Cardiac septum (tissue), 1 donor: ENCODE measurements at regions not wholly inside any gene's neighbourhood (a gene's known extent, or its start where the extent isn't known, plus 50 kb on each side); places are given as distances from the start of the nearest gene placed in this dataset.
"Not testable (repeated sequence)": the region's sequence is repeated elsewhere in the genome, so short reads cannot be mapped to it uniquely, and the experiment has no call there.

Experiments
- DNase-seq: peaks from one replicate; pipeline ENCODE4 v3.0.0-alpha.2; 2020; ENCODE audit warnings: low spot score
- intact Hi-C: fragments of 100-400 bp; cut with DNase I; formaldehyde crosslinking; loops from one replicate; pipeline ENCODE4 v1.14.0; 2022
- donor health status: DM: no; HTN: no; CAD: no.

DNA sequence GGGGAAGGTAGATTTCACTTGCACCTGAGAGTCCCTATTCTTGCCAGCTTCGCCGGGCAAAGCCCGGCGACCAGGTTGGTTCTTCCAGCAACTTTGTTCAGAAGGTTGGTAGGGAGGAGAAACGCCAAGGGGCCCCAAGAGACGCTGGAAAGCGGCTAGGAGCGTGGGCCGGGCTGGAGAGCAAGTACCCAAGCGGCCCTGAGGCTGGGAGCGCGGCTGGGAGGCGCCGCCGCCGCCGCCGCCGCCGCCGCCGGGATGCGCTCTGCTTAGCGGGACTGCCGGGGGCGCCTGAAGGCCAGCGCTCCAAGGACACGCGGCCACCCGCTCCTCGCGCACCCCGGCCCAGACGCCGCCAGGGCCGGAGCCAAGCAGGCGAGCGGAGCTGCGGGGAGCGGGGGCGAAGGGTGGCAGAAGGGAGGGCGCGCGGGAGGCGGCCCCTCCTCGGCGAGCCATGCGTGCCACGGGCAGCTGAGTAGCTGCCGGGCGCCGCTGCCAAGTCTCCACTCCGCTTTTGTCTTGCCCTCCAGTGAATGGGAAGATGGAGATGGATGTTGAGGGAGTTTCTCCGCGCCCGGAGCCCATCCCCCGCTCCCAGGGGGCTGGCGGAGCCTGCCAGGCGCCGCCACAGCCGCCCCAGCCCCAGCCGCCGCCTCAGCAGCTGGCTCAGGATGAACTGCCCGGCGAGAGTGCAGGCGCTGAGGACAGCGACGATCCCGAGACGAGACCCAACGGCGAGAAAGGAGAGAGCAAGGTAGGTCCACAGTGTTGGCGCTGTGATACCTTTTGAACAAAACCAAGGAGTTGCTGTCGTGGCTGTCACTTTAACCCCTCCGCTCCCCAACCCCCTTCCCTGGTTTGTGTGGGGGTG is 227.4 kb upstream of the AZI2 start:
- intact Hi-C loops = loop anchor here (10.0 kb wide), 2 partner anchors 159 to 489 kb away; no protein-coding TSS in a partner anchor
- no peak for DNase-seq

DNA sequence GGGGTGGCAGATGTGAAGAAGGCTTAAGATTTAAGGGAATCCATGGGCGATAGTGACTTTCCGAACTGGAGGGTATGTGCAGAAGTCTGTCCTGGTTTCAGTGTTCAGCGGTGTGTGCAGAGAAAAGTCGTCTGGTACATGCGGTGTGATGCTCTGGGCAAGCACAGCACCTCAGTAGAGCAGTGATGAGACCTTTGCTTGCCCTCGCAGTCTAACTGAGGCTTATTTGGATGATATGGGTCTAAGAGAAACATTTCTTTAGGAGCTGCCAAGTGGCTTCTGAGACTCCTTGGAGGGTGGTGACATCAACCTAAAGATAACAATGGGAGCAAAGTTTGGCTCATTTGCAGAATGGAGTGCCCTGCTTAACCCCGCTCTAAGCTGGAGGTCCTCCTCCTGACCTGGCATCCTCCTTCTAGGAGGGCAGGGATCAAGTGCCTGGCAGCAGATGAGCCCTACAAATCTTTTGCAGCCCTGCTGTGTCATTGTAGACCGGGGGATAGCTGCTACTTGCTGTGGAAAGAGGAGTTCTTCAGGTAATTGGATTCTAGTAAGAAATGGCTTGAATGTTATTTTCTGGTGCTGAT is 228.1 kb upstream of the AZI2 start:
- no peak for DNase-seq
- intact Hi-C loops = loop anchor here (10.0 kb wide), 2 partner anchors 158 to 488 kb away; no protein-coding TSS in a partner anchor

- no peak for DNase-seq
- intact Hi-C loops = loop anchor here (10.0 kb wide), 2 partner anchors 157 to 487 kb away; no protein-coding TSS in a partner anchor
These were observed 229.4 kb upstream of the AZI2 start for GRCh38 chr3:28577941-28578500.

DNA sequence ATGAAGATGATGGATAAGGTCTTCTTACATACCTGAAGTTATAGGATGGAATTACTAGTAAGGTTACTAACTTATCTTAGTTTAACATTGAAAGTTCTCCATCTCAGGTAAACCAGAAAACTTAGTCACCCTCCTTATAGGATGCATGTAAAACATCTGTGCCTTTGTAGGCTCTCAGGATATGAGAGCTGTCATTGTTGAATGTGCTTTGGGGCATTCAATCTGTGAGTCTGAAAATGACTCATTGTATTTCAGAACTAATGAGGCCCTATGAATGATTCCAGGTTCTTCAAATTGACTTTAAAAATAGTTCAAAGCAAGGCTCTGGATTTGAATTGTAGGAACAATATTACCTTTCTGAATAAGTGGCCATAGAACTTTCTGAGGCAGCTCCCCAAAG is 237.7 kb upstream of the AZI2 start:
- intact Hi-C loops = no loop called here
- DNase-seq = no peak

DNA sequence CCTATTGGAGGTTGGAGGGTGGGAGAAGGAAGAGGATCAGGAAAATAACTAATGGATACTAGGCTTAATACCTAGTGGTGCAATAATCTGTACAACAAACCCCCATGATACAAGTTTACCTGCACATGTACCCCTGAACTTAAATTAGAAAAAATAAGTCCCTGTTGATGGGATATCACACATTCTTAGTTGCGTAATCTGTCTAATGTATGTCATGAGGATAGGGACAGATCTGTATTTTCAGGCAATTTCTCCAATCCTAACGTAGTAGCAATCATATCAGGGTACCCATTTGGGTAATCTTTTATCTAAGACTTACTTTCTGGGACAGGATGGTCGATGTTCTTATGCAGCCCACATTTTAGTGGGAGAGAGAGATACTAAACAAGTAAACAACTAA is 239.1 kb upstream of the AZI2 start:
- intact Hi-C loops = no loop called here
- no peak for DNase-seq

- DNase-seq = no peak
- intact Hi-C loops = no loop called here
These were observed 241.6 kb upstream of the AZI2 start for GRCh38 chr3:28590216-28590615.

- intact Hi-C loops = no loop called here
- no peak for DNase-seq
These were observed 242.2 kb upstream of the AZI2 start for GRCh38 chr3:28590860-28591259.

GRCh38 chr3:28595372-28595771 is 246.7 kb upstream of the AZI2 start:
- intact Hi-C loops = no loop called here
- DNase-seq = no peak

- intact Hi-C loops = no loop called here
- DNase-seq = no peak
These were observed 248.8 kb upstream of the AZI2 start for GRCh38 chr3:28597452-28597851.

- intact Hi-C loops = no loop called here
- DNase-seq = no peak
These were observed 249.5 kb upstream of the AZI2 start for GRCh38 chr3:28598165-28598564.

- intact Hi-C loops = no loop called here
- no peak for DNase-seq
These were observed 252.7 kb upstream of the AZI2 start for GRCh38 chr3:28601291-28601690.

- intact Hi-C loops = no loop called here
- no peak for DNase-seq
These were observed 257.7 kb upstream of the AZI2 start for GRCh38 chr3:28606283-28606682.

DNA sequence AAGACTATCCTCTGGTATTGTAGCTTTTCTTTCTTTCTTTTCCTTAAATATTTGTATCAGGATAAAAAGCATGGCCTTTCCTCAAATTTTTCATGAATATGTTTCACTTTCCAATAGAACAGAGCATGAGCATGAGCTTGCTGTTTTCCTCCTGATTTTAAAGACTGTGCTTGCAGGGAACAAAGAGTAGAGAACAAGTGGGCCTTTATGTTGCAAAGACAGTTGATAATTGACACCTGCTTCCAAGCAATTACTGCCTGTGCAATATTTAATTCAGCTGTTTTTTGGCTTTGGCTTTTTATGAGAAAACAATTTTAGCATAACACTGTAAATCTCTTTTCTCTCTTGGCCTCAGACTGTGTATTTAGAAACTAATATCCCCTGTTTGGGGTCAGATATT is 263.6 kb upstream of the AZI2 start:
- intact Hi-C loops = no loop called here
- no peak for DNase-seq

GRCh38 chr3:28613511-28614106 is 265.0 kb upstream of the AZI2 start:
- intact Hi-C loops = no loop called here
- no peak for DNase-seq

GRCh38 chr3:28615071-28615470 is 266.4 kb upstream of the AZI2 start:
- DNase-seq = no peak
- intact Hi-C loops = no loop called here

DNA sequence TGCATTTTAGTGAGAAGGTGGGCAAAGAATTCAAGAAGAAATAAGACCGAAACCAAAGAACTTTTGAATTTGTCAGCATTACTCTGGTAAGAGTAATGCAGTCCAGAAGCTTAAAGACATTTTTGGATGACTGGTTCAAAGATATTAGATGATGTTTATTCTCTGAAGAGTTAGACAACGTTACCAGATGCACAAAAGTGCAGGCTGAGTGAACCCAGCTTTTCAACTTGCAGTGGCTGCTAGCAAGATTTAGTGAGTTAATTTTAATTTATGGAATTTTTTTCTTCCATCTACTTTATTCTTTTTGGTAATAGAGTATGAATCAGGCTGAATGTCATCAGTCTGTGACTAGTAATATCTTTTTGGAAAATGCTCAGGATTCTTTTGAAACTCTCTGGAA is 267.3 kb upstream of the AZI2 start:
- intact Hi-C loops = no loop called here
- no peak for DNase-seq

DNA sequence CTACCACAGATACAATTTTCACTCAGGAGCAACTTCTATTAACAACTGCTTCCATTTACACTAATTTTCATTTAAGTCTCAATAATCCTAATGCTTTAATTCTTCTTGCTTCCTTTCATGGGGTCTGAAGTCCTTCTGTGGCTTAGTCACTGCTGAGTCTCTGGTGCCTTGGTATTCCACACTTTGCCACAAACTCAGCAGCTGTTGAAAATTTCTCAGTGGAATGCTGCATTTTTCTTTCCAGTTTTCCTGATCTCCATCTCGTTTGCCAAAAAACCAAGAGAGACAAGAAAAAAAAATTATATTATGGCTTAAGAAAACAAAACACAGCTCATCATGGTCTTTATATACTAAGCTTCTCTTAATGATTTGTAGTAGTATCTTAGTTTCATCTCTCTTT is 269.2 kb upstream of the AZI2 start:
- intact Hi-C loops = no loop called here
- DNase-seq = no peak

GRCh38 chr3:28623106-28623505 is 274.5 kb upstream of the AZI2 start:
- intact Hi-C loops = no loop called here
- no peak for DNase-seq

DNA sequence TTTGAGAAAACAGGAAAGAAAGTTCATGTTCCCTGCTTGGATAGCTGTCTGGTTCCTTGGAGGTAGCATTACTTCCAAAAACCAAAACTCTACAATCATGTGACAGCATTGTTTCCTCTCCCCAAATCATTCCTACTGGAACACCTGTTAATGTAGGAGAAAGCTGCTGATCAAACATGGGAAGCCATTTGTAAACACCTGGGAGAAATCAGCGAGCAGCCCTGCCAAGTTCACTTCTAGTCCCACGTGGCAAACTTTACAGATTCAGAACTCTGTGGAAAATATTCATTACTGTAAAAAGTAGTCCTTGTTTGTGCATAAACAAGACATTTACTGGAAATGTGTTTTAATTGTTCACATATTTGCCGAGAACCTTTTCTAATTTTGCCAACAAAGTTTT is 275.5 kb upstream of the AZI2 start:
- no peak for DNase-seq
- intact Hi-C loops = no loop called here

DNA sequence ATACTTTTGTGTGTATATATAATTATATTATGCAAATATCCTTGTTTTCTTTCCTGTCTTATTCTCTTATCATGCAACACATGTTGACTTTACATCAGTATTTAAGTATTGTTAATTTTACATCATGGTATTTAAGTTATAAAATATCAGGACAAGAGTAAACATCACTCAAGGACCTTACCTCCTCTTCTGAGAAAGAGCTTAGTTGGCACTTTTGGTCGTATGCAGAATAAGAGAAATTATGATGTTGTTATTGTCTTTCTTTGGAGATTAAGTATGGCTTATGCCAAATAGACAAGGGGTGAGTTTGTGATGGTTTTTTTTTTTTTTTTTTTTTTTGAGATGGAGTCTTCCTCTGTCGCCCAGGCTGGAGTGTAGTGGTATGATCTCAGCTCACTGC is 279.2 kb upstream of the AZI2 start:
- DNase-seq, intact Hi-C loops: not testable (repeated sequence)

DNA sequence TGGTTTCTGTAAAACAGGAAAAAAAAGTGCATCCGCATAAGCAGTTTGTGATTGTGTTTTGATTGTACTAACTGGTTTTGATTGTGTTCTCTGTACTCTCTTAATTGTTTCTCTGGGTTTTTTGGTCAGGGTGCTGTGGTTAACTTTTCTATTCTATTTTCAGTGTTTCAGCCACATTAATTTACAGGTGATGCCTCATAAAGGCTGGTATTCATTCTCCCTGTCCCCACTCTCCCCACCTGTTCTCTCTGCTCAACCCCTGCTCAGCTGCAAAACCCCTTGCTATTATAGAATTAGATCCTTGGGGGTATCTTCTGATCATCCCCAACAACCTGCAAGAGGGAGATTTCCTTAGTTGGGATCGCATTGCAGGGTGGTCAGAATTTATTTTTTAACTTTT is 285.4 kb upstream of the AZI2 start:
- intact Hi-C loops = no loop called here

More for the DNA sequence above, 285.4 kb upstream of the AZI2 start:
- no peak for DNase-seq
